HepG2 (cell line): ENCODE measurements at regions not wholly inside any gene's neighbourhood (a gene's known extent, or its start where the extent isn't known, plus 50 kb on each side); places are given as distances from the start of the nearest gene placed in this dataset.

ENCODE experiments used
- ATAC-seq: fragments of 200-7000 bp; cut with Tn5 transposase; 3 replicates; pipeline ENCODE4 v1.9.1; 2020; ENCODE audit warnings: mild to moderate bottlenecking, moderate library complexity
- BruUV-seq: library from RNA; stranded (reverse); fragments of 400-500 nt; replicated peaks from 2 replicates; lab custom pipeline; 2021; lab: Mats Ljungman, UMichigan
- CTCF ChIA-PET: fragments of 300-600 bp; formaldehyde crosslinking; extraction: SDS; loops from one replicate; lab custom pipeline; 2021; ENCODE audit warnings: low total read pairs, inconsistent platforms, low intra/inter-chr PET ratio; lab: Yijun Ruan, JAX
- POLR2A ChIA-PET: fragments of 350-600 bp; sonication (Branson Sonifier 250); formaldehyde crosslinking; loops from one replicate; lab custom pipeline; 2020; ENCODE audit warnings: antibody characterized with exemption, inconsistent platforms; lab: Yijun Ruan, JAX
- DNase-seq: peaks from one replicate; pipeline ENCODE4 v3.0.0-alpha.2; 2015; ENCODE audit warnings: low spot score
- FAIRE-seq: peaks from 3 replicates; lab custom pipeline; 2011; peaks lifted over from hg19 to GRCh38; lab: Jason Lieb, UNC
- H2AFZ ChIP-seq: one replicate; pipeline ENCODE4 v1.6.1; 2011; ENCODE audit warnings: low read length, inconsistent platforms
- H3K27ac ChIP-seq: fragments of 300-600 bp; 3 replicates; pipeline ENCODE4 v1.8.0; 2011; ENCODE audit warnings: mixed run types, mild to moderate bottlenecking, mixed read lengths, low read length, inconsistent platforms; ENCODE audit not compliant: insufficient read depth; ENCODE audit errors: extremely low read length
- H3K27me3 ChIP-seq, 2 experiments: fragments of 200-600 bp in 1 of 2; 2 replicates in 1 of 2; 3 replicates in 1 of 2; pipeline versions ENCODE4 v1.6.0 to v1.8.0; 2011; ENCODE audit warnings: low read length in 2 of 2, mild to moderate bottlenecking in 2 of 2, moderate library complexity in 2 of 2, inconsistent platforms in 1 of 2; ENCODE audit not compliant: insufficient read depth in 2 of 2, control insufficient read depth in 1 of 2
- H3K36me3 ChIP-seq, 2 experiments: fragments of 200-600 bp in 1 of 2; replicated peaks in 1 of 2; 2 replicates in 1 of 2; 3 replicates in 1 of 2; pipeline versions ENCODE4 v1.5.1 to v1.8.0; 2011; ENCODE audit warnings: low read length in 2 of 2, inconsistent platforms in 1 of 2; ENCODE audit not compliant: insufficient read depth in 2 of 2, control insufficient read depth in 1 of 2
- H3K4me1 ChIP-seq: 2 replicates; pipeline ENCODE4 v1.5.1; 2012; ENCODE audit warnings: low read length, inconsistent platforms; ENCODE audit not compliant: insufficient read depth
- H3K4me2 ChIP-seq: 2 replicates; pipeline ENCODE4 v1.6.0; 2011; ENCODE audit warnings: low read depth, low read length, inconsistent platforms
- H3K4me3 ChIP-seq, 3 experiments: fragments of 200-600 bp in 1 of 3; sonication (generic), shearing (Covaris generic) in 1 of 3; replicated peaks in 1 of 3; 2 replicates each; pipeline ENCODE4 v1.5.1; 2011 to 2016; ENCODE audit warnings: low read length in 3 of 3, inconsistent platforms in 2 of 3, low read depth in 2 of 3, mild to moderate bottlenecking in 2 of 3, control low read depth in 1 of 3, mixed read lengths in 1 of 3; ENCODE audit not compliant: insufficient read depth in 1 of 3
- H3K79me2 ChIP-seq: one replicate; pipeline ENCODE4 v1.6.1; 2011; ENCODE audit warnings: low read length, inconsistent platforms; ENCODE audit not compliant: insufficient read depth
- H3K9ac ChIP-seq: 2 replicates; pipeline ENCODE4 v1.6.0; 2011; ENCODE audit warnings: mild to moderate bottlenecking, low read depth, low read length, inconsistent platforms; ENCODE audit not compliant: insufficient read depth
- H3K9me3 ChIP-seq: 2 replicates; pipeline ENCODE4 v1.5.1; 2012; ENCODE audit warnings: mild to moderate bottlenecking, low read length
- H4K20me1 ChIP-seq: 2 replicates; pipeline ENCODE4 v1.6.0; 2011; ENCODE audit warnings: inconsistent platforms, mild to moderate bottlenecking, low read length, moderate library complexity; ENCODE audit not compliant: insufficient read depth
- AGO2 ChIP-seq: fragments of 200-400 bp; formaldehyde crosslinking; optimal IDR thresholded peaks from 2 replicates; pipeline ENCODE3; 2017; ENCODE audit warnings: mild to moderate bottlenecking, low read depth, low read length, moderate library complexity
- KLF11 ChIP-seq: IDR thresholded peaks from 2 replicates; pipeline ENCODE4 v1.6.1; 2016; ENCODE audit warnings: missing compliant biosample characterization
- SAFB2 ChIP-seq: sonication (generic); formaldehyde crosslinking; IDR thresholded peaks from 2 replicates; pipeline ENCODE4 v1.5.1; 2020; ENCODE audit warnings: missing genetic modification reagents, low read depth, mild to moderate bottlenecking, borderline replicate concordance
- ZNF567 ChIP-seq: sonication (generic); formaldehyde crosslinking; IDR thresholded peaks from 2 replicates; pipeline ENCODE4 v1.8.1; 2023; ENCODE audit warnings: mild to moderate bottlenecking, missing genetic modification reagents, borderline replicate concordance
- WGBS: methylation state at CpG from one replicate; pipeline ENCODE4 v1.1.6; 2017; ENCODE audit warnings: low lambda C conversion rate; 5-methylcytosine and 5-hydroxymethylcytosine counted together
- in situ Hi-C: cut with HindIII; loops from 2 replicates; pipeline ENCODE4 v1.10.0; 2017; ENCODE audit warnings: low pct_unique_long_range_greater_than_20kb; ENCODE audit not compliant: extremely low pct_ligation_motif_present
- intact Hi-C: fragments of 100-400 bp; cut with micrococcal nuclease; formaldehyde crosslinking; loops from one replicate; pipeline ENCODE4 v1.10.0; 2022; ENCODE audit not compliant: unreplicated experiment
- TF ChIP-seq, protein P1 (sequence below): sonication (generic); formaldehyde crosslinking; IDR thresholded peaks from 2 replicates; pipeline ENCODE4 v1.9.0; 2021; ENCODE audit warnings: missing genetic modification reagents, borderline replicate concordance
- TF ChIP-seq, protein P2 (sequence below): sonication (generic); formaldehyde crosslinking; conservative IDR thresholded peaks from 2 replicates; pipeline ENCODE4 v1.8.0; 2022; ENCODE audit warnings: low read depth, missing genetic modification reagents
- TF ChIP-seq, protein P3 (sequence below): sonication (generic); formaldehyde crosslinking; IDR thresholded peaks from 2 replicates; pipeline ENCODE4 v1.4.0; 2020; ENCODE audit warnings: missing genetic modification reagents, mild to moderate bottlenecking, borderline replicate concordance

DNA sequence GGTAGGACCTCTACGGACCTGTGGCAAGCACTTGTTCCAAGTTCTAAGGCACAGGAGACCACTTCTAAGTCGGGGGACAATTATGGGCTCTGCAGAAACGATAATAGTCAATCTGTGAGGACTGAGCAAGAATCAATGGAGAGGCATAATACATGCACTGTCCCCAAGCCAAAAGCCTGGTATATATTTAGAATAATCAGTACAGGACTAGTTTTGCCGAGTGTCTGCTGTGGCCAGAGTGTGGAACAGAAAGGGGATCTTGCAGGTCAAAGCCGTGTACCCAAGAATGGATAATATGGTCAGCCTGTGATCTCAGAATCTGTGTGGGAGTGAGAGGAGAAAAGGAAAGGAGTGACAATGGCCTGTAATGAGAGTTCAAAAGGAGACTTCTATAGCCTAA, 80.2 kb upstream of the GNAO1 start:
- FAIRE-seq: no peak
- Histone ChIP-seq H4K20me1 (no peaks in the 10 kb centered on the region), H3K4me2 (no peak overlapping the region), H3K4me1 (no peaks in the 10 kb centered on the region), H3K9ac (no peak overlapping the region), H2AFZ (no peak overlapping the region), H3K36me3 (no peaks in the 10 kb centered on the region), H3K27me3 (no peaks in the 10 kb centered on the region), H3K27ac (no peak overlapping the region), H3K79me2 (no peaks in the 10 kb centered on the region)
- ATAC-seq: no peak
- DNase-seq: no peak
- POLR2A ChIA-PET: no interaction called here
- in situ Hi-C loops: no loop called here
- CTCF ChIA-PET: no interaction called here
- no TSS peak for BruUV-seq
- intact Hi-C loops: no loop called here
- WGBS: 0% methylated on average over 5 of the region's 5 CpGs
- TF ChIP-seq SAFB2 (CRISPR knock-in tag) (no peak), AGO2 (no peak), KLF11 (CRISPR knock-in tag) (no peak), ZNF567 (CRISPR knock-in tag) (no peak)
- TF ChIP-seq, protein P1, sequence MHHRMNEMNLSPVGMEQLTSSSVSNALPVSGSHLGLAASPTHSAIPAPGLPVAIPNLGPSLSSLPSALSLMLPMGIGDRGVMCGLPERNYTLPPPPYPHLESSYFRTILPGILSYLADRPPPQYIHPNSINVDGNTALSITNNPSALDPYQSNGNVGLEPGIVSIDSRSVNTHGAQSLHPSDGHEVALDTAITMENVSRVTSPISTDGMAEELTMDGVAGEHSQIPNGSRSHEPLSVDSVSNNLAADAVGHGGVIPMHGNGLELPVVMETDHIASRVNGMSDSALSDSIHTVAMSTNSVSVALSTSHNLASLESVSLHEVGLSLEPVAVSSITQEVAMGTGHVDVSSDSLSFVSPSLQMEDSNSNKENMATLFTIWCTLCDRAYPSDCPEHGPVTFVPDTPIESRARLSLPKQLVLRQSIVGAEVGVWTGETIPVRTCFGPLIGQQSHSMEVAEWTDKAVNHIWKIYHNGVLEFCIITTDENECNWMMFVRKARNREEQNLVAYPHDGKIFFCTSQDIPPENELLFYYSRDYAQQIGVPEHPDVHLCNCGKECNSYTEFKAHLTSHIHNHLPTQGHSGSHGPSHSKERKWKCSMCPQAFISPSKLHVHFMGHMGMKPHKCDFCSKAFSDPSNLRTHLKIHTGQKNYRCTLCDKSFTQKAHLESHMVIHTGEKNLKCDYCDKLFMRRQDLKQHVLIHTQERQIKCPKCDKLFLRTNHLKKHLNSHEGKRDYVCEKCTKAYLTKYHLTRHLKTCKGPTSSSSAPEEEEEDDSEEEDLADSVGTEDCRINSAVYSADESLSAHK (CRISPR knock-in tag): no peak
- TF ChIP-seq, protein P2, sequence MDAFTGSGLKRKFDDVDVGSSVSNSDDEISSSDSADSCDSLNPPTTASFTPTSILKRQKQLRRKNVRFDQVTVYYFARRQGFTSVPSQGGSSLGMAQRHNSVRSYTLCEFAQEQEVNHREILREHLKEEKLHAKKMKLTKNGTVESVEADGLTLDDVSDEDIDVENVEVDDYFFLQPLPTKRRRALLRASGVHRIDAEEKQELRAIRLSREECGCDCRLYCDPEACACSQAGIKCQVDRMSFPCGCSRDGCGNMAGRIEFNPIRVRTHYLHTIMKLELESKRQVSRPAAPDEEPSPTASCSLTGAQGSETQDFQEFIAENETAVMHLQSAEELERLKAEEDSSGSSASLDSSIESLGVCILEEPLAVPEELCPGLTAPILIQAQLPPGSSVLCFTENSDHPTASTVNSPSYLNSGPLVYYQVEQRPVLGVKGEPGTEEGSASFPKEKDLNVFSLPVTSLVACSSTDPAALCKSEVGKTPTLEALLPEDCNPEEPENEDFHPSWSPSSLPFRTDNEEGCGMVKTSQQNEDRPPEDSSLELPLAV: no peak
- TF ChIP-seq, protein P3, sequence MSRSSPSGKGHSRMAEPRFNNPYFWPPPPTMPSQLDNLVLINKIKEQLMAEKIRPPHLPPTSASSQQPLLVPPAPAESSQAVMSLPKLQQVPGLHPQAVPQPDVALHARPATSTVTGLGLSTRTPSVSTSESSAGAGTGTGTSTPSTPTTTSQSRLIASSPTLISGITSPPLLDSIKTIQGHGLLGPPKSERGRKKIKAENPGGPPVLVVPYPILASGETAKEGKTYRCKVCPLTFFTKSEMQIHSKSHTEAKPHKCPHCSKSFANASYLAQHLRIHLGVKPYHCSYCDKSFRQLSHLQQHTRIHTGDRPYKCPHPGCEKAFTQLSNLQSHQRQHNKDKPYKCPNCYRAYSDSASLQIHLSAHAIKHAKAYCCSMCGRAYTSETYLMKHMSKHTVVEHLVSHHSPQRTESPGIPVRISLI (CRISPR knock-in tag): no peak
- TF ChIP-seq, all 625 proteins: peak for 0
- no peaks in the 10 kb centered on the region for H3K9me3 ChIP-seq
- no peak overlapping the region for H3K4me3 ChIP-seq
